CD4-positive, alpha-beta T cell (primary cell): ENCODE measurements at regions not wholly inside any gene's neighbourhood (a gene's known extent, or its start where the extent isn't known, plus 50 kb on each side); places are given as distances from the start of the nearest gene placed in this dataset.

ENCODE experiments used
- ATAC-seq: fragments of 200-7000 bp; cut with Tn5 transposase; one replicate; pipeline ENCODE4 v1.10.0; 2022; ENCODE audit warnings: mild to moderate bottlenecking; ENCODE audit not compliant: poor library complexity
- CTCF ChIA-PET: fragments of 350-600 bp; sonication (Branson Sonifier 250); formaldehyde crosslinking; loops from one replicate; lab custom pipeline; 2021; ENCODE audit warnings: antibody characterized with exemption, inconsistent platforms; lab: Charles Lee
- POLR2A ChIA-PET: fragments of 350-600 bp; sonication (Branson Sonifier 250); formaldehyde crosslinking; loops from one replicate; lab custom pipeline; 2021; ENCODE audit warnings: antibody characterized with exemption, inconsistent platforms; lab: Charles Lee
- DNase-seq, 14 experiments: peaks; one replicate each; pipeline ENCODE4 v3.0.0-alpha.2; 2013 to 2020; ENCODE audit warnings: mixed read lengths in 2 of 14
- H3K27ac ChIP-seq, 2 donors: one replicate each; pipeline versions ENCODE4 v1.5.1 to v1.7.0; 2013; ENCODE audit warnings: low read length in 2 of 2, low read depth in 1 of 2, mild to moderate bottlenecking in 1 of 2
- H3K27me3 ChIP-seq, 2 experiments: 1 replicate in 1 of 2; 2 replicates in 1 of 2; pipeline versions ENCODE4 v1.6.1 to v1.7.0; 2013; ENCODE audit warnings: low read length in 2 of 2, control low read depth in 1 of 2, mild to moderate bottlenecking in 1 of 2, moderate library complexity in 1 of 2; ENCODE audit not compliant: insufficient read depth in 2 of 2, control insufficient read depth in 1 of 2
- H3K36me3 ChIP-seq: one replicate; pipeline ENCODE4 v1.6.1; 2013; ENCODE audit warnings: low read length, control low read depth; ENCODE audit not compliant: insufficient read depth
- H3K4me1 ChIP-seq: one replicate; pipeline ENCODE4 v1.6.1; 2013; ENCODE audit warnings: low read length, control low read depth; ENCODE audit not compliant: insufficient read depth
- H3K4me3 ChIP-seq: one replicate; pipeline ENCODE4 v1.5.1; 2013; ENCODE audit warnings: mild to moderate bottlenecking, low read length, moderate library complexity
- H3K9me3 ChIP-seq, 2 experiments: 1 replicate in 1 of 2; 2 replicates in 1 of 2; pipeline versions ENCODE4 v1.6.1 to v1.7.0; 2013; ENCODE audit warnings: low read length in 2 of 2, mild to moderate bottlenecking in 2 of 2, control low read depth in 1 of 2, moderate library complexity in 1 of 2; ENCODE audit not compliant: control insufficient read depth in 1 of 2, insufficient read depth in 1 of 2
- H3K27ac Mint-ChIP-seq: one replicate; pipeline ENCODE4 v1.8.0; 2020; ENCODE audit warnings: mixed read lengths
- H3K27me3 Mint-ChIP-seq: one replicate; pipeline ENCODE4 v1.8.0; 2021; ENCODE audit warnings: mixed read lengths
- H3K36me3 Mint-ChIP-seq: one replicate; pipeline ENCODE4 v1.8.0; 2021; ENCODE audit warnings: low read depth, mixed read lengths
- H3K4me1 Mint-ChIP-seq: one replicate; pipeline ENCODE4 v1.8.0; 2021; ENCODE audit warnings: low read depth, mixed read lengths
- H3K4me3 Mint-ChIP-seq: one replicate; pipeline ENCODE4 v1.8.0; 2020; ENCODE audit warnings: mild to moderate bottlenecking, mixed read lengths
- H3K9me3 Mint-ChIP-seq: one replicate; pipeline ENCODE4 v1.8.0; 2020; ENCODE audit warnings: mixed read lengths
- intact Hi-C, 2 experiments: fragments of 100-400 bp; cut with DNase I in 1 of 2; cut with micrococcal nuclease in 1 of 2; formaldehyde crosslinking; loops; one replicate each; pipeline versions ENCODE4 v1.15.1 to v1.9.0; 2023 to 2025; cut with DNase I, micrococcal nuclease
- TF ChIP-seq, protein P1 (sequence below): fragments of 200-600 bp; IDR thresholded peaks from one replicate; pipeline ENCODE4 v1.8.0; 2022; ENCODE audit warnings: antibody characterized with exemption, mild to moderate bottlenecking

DNA sequence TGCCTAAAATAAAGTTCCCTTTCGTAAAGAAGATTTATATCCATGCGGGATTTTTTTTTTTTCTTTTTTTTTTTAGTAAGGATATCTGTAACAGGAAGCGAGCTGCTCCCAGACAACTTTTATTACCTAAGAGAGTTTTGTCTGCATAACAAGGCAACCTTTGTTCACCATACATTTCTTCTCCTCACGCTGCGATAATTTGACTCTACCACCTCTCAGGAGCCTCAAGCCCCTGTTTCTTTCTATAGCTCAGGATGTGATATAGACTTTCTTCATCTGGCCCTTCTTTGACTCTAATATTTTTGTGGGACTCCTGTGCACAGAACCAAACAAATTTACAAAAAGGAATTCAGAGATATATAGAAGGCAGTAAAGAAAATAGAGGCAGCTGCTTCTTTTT lies 1053.7 kb upstream of the SPRY2 start:
- no peak for DNase-seq

DNA sequence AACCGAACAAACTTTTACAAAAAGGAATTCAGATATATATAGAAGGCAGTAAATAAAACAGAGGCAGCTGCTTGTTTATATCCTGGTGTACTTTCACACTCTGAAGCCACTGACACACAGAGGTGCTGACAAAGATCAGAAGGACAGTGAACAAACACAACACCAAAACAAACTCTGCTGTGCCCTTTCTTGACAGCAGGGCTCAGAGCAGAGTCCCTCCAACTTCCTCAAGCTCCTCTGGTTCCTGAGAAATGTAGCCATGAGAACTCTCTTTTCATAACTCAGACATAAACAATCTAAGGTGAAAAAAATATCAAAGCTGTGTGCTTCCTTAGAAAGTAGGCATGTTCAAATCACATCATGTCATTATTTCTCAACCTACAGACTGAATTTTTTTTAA lies 1052.8 kb upstream of the SPRY2 start:
- H3K4me3 Mint-ChIP-seq: no peak overlapping the region
- ATAC-seq (no peak), DNase-seq (no peak)
- Histone ChIP-seq H3K36me3 (no peaks in the 10 kb centered on the region), H3K27ac (no peak overlapping the region), H3K4me1 (no peaks in the 10 kb centered on the region), H3K27me3 (no peaks in the 10 kb centered on the region), H3K9me3 (peaks cover 0 to 12% of the 10 kb centered on the region in 2 experiments), H3K4me3 (no peak overlapping the region)
- H3K4me1 Mint-ChIP-seq: no peaks in the 10 kb centered on the region
- peaks cover 9% of the 10 kb centered on the region for H3K9me3 Mint-ChIP-seq
- no peaks in the 10 kb centered on the region for H3K36me3 Mint-ChIP-seq
- no peak overlapping the region for H3K27ac Mint-ChIP-seq
- intact Hi-C loops: no loop called here
- no peaks in the 10 kb centered on the region for H3K27me3 Mint-ChIP-seq
- CTCF ChIA-PET: no interaction called here
- TF ChIP-seq, protein P1, sequence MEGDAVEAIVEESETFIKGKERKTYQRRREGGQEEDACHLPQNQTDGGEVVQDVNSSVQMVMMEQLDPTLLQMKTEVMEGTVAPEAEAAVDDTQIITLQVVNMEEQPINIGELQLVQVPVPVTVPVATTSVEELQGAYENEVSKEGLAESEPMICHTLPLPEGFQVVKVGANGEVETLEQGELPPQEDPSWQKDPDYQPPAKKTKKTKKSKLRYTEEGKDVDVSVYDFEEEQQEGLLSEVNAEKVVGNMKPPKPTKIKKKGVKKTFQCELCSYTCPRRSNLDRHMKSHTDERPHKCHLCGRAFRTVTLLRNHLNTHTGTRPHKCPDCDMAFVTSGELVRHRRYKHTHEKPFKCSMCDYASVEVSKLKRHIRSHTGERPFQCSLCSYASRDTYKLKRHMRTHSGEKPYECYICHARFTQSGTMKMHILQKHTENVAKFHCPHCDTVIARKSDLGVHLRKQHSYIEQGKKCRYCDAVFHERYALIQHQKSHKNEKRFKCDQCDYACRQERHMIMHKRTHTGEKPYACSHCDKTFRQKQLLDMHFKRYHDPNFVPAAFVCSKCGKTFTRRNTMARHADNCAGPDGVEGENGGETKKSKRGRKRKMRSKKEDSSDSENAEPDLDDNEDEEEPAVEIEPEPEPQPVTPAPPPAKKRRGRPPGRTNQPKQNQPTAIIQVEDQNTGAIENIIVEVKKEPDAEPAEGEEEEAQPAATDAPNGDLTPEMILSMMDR: no peak
- POLR2A ChIA-PET: no interaction called here

More for the DNA sequence above, 1053.7 kb upstream of the SPRY2 start:
- no peak overlapping the region for H3K4me3 Mint-ChIP-seq
- Histone ChIP-seq H3K27ac (no peak overlapping the region), H3K4me3 (no peak overlapping the region), H3K9me3 (peaks cover 0 to 12% of the 10 kb centered on the region in 2 experiments), H3K27me3 (no peaks in the 10 kb centered on the region), H3K36me3 (no peaks in the 10 kb centered on the region), H3K4me1 (no peaks in the 10 kb centered on the region)
- peaks cover 6% of the 10 kb centered on the region for H3K9me3 Mint-ChIP-seq
- ChIA-PET CTCF (no interaction called here), POLR2A (no interaction called here)
- TF ChIP-seq, protein P1: no peak
- intact Hi-C loops: no loop called here
- no peak for ATAC-seq
- H3K27ac Mint-ChIP-seq: no peak overlapping the region
- no peaks in the 10 kb centered on the region for H3K4me1 Mint-ChIP-seq
- H3K36me3 Mint-ChIP-seq: no peaks in the 10 kb centered on the region
- no peaks in the 10 kb centered on the region for H3K27me3 Mint-ChIP-seq

DNA sequence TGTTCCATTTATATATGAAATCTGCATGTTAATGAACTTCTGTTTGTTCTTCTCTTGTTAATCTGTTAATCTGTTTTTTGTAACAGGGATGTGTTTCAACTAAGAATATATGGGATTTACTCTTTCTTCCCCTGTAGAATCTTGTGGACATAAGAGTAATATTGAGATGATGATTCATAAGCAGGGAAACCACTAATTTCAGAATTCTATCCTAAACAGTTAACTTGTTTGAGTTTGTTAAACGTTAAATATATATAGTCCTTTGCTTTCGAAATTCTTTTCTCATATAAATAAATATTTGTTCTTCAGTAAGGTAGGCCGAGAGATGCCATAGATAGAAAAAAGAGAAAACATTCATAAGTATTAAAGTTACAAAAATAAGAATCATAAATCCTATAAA lies 1052.2 kb upstream of the SPRY2 start:
- Mint-ChIP-seq H3K4me1 (no peaks in the 10 kb centered on the region), H3K27ac (no peak overlapping the region), H3K4me3 (no peak overlapping the region), H3K36me3 (no peaks in the 10 kb centered on the region), H3K9me3 (peaks cover 12% of the 10 kb centered on the region), H3K27me3 (no peaks in the 10 kb centered on the region)
- H3K4me3 ChIP-seq: no peak overlapping the region
- H3K4me1 ChIP-seq: no peaks in the 10 kb centered on the region
- ATAC-seq: no peak
- H3K27me3 ChIP-seq: no peaks in the 10 kb centered on the region
- intact Hi-C loops: no loop called here
- no peaks in the 10 kb centered on the region for H3K36me3 ChIP-seq
- H3K27ac ChIP-seq: no peak overlapping the region
- ChIA-PET CTCF (no interaction called here), POLR2A (no interaction called here)
- TF ChIP-seq, protein P1: no peak
- H3K9me3 ChIP-seq: peaks cover 0 to 12% of the 10 kb centered on the region in 2 experiments
- no peak for DNase-seq
